Loucy (cell line): ENCODE measurements at regions not wholly inside any gene's neighbourhood (a gene's known extent, or its start where the extent isn't known, plus 50 kb on each side); places are given as distances from the start of the nearest gene placed in this dataset.

Source experiments
- CTCF ChIP-seq: fragments of 200-600 bp; sonication (generic); conservative IDR thresholded peaks from 2 replicates; pipeline ENCODE4 v1.5.1; 2014; ENCODE audit warnings: mild to moderate bottlenecking, antibody characterized with exemption, low read length
- EZH2phosphoT487 ChIP-seq: fragments of 200-600 bp; IDR thresholded peaks from 2 replicates; pipeline ENCODE4 v1.6.1; 2018; ENCODE audit warnings: antibody characterized with exemption, mild to moderate bottlenecking, moderate library complexity, borderline replicate concordance

DNA sequence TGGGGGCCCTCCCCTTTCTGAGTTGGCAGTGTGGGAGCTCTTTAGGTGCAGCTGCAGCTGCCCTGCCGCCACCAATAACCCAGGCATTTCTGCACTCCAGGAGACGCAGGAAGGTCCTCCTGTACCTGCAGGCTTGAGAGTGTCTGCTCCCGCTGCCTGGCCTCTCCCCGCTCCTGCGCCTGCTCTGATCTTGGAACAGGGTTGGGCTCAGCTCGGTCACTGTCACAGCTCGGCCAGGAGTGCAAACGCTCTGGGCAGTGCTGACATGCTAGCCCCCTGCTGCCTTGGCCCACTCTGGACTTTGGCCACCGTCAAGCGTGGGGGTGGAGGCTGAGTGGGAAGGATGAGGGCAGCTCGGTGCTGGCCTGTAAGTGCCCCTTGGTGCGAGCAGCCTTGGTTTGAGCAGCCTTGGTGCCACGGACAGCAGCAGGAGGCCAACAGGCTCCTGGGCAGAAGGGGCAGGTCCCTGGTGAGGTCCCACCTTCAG is 738.1 kb upstream of the GJE1 start:
- no peak for TF ChIP-seq CTCF
- TF ChIP-seq EZH2phosphoT487, result no peak
